ENCODE measurements at regions not wholly inside any gene's neighbourhood (a gene's known extent, or its start where the extent isn't known, plus 50 kb on each side); places are given as distances from the start of the nearest gene placed in this dataset.

DNA sequence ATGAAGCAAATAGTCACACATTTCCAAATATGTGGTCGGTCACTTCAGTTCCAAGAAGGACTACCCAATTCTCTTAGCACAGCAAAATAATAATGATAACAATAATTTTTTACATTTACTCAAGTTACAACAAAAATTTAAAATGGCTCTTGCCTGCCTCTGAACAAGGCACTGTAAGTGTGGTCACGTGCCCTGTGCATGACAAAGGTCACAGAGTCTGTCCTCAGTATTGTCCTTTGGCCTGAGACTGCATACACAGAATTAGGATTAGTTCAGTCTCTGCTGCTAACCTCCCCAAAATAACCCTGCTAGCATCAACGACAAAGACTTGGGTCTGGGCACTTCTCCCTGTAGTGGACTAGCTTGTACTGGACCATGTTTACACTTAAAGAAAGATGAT is 297.1 kb upstream of the DUSP10 start (continued):
- TF ChIP-seq, protein P1, sequence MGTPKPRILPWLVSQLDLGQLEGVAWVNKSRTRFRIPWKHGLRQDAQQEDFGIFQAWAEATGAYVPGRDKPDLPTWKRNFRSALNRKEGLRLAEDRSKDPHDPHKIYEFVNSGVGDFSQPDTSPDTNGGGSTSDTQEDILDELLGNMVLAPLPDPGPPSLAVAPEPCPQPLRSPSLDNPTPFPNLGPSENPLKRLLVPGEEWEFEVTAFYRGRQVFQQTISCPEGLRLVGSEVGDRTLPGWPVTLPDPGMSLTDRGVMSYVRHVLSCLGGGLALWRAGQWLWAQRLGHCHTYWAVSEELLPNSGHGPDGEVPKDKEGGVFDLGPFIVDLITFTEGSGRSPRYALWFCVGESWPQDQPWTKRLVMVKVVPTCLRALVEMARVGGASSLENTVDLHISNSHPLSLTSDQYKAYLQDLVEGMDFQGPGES (IDR thresholded peaks at IDR 0.05; ENCODE audit: low read depth, low read length), result no peak
- TF ChIP-seq, protein P2, sequence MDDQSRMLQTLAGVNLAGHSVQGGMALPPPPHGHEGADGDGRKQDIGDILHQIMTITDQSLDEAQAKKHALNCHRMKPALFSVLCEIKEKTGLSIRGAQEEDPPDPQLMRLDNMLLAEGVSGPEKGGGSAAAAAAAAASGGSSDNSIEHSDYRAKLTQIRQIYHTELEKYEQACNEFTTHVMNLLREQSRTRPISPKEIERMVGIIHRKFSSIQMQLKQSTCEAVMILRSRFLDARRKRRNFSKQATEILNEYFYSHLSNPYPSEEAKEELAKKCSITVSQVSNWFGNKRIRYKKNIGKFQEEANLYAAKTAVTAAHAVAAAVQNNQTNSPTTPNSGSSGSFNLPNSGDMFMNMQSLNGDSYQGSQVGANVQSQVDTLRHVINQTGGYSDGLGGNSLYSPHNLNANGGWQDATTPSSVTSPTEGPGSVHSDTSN (IDR thresholded peaks at IDR 0.05), result no peak
- no peak for TF ChIP-seq MEF2A (IDR thresholded peaks at IDR 0.05; ENCODE audit: borderline replicate concordance, low read depth)
- TF ChIP-seq, protein P3, sequence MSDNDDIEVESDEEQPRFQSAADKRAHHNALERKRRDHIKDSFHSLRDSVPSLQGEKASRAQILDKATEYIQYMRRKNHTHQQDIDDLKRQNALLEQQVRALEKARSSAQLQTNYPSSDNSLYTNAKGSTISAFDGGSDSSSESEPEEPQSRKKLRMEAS (IDR thresholded peaks at IDR 0.05; ENCODE audit: low read depth), result no peak

DNA sequence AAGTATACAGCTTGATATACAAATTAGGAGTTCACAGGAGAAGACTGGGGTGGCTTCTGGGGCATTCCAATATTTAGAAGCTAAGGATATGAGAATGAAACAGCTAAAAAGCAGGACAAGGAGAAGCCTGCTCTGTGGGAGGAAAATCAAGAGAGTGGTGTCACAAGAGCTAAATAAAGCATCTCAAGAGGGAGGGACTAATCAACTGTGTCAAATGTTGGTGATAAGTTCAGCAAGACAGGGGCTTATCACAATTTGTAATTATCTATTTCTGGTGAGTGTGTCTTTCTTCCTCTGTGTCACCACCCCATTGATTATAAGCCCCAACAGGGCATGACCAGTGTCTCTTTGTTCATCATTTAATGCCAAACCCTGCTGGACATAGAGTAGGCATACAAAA is 295.8 kb upstream of the DUSP10 start:
- H3K4me3 ChIP-seq (ENCODE audit: low read depth in 2 of 2, low read length in 1 of 2), result no peak overlapping the region
- peaks cover 0 to 15% of the 10 kb centered on the region in 2 experiments; a peak in 2 of 4 replicates for H3K4me1 ChIP-seq (ENCODE audit: control insufficient read depth in 1 of 2, insufficient read depth in 2 of 2, low read depth in 1 of 2, low read length in 1 of 2)
- ChIA-PET CTCF (interaction anchor here (0.7 to 1.6 kb wide), 4 partner anchors 58 to 574 kb away, joined by 3 read pairs; no protein-coding TSS in a partner anchor), POLR2A (no interaction called here)
- DNase-seq, result no peak
- TF ChIP-seq NFIC (IDR thresholded peaks at IDR 0.05; ENCODE audit: borderline replicate concordance), result no peak
- TF ChIP-seq, protein P4, sequence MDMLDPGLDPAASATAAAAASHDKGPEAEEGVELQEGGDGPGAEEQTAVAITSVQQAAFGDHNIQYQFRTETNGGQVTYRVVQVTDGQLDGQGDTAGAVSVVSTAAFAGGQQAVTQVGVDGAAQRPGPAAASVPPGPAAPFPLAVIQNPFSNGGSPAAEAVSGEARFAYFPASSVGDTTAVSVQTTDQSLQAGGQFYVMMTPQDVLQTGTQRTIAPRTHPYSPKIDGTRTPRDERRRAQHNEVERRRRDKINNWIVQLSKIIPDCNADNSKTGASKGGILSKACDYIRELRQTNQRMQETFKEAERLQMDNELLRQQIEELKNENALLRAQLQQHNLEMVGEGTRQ (IDR thresholded peaks at IDR 0.05; ENCODE audit: borderline replicate concordance, low read depth, low read length), result no peak
- no peak for TF ChIP-seq SIN3A (IDR thresholded peaks at IDR 0.05; ENCODE audit: borderline replicate concordance, low read depth, low read length)
- TF ChIP-seq YY1 (IDR thresholded peaks at IDR 0.05; ENCODE audit: low read depth), result no peak
- no peak for TF ChIP-seq SMC3 (IDR thresholded peaks at IDR 0.05; ENCODE audit: low read depth, low read length)
- TF ChIP-seq CHD2 (IDR thresholded peaks at IDR 0.05; ENCODE audit: low read length, partially characterized antibody), result no peak
- no peak for TF ChIP-seq JUND (IDR thresholded peaks at IDR 0.05)
- TF ChIP-seq, protein P1 (IDR thresholded peaks at IDR 0.05; ENCODE audit: low read depth, low read length), result no peak
- TF ChIP-seq FOXM1 (IDR thresholded peaks at IDR 0.05; ENCODE audit: low read depth), result no peak
- TF ChIP-seq RCOR1 (IDR thresholded peaks at IDR 0.05; ENCODE audit: low read length), result no peak
- TF ChIP-seq FOSL2 (IDR thresholded peaks at IDR 0.05; ENCODE audit: borderline replicate concordance, low read depth), result no peak
- TF ChIP-seq, protein P2 (IDR thresholded peaks at IDR 0.05), result no peak
- TF ChIP-seq TAF1 (IDR thresholded peaks at IDR 0.05; ENCODE audit: borderline replicate concordance, low read depth, low read length), result no peak
- TF ChIP-seq, protein P5, sequence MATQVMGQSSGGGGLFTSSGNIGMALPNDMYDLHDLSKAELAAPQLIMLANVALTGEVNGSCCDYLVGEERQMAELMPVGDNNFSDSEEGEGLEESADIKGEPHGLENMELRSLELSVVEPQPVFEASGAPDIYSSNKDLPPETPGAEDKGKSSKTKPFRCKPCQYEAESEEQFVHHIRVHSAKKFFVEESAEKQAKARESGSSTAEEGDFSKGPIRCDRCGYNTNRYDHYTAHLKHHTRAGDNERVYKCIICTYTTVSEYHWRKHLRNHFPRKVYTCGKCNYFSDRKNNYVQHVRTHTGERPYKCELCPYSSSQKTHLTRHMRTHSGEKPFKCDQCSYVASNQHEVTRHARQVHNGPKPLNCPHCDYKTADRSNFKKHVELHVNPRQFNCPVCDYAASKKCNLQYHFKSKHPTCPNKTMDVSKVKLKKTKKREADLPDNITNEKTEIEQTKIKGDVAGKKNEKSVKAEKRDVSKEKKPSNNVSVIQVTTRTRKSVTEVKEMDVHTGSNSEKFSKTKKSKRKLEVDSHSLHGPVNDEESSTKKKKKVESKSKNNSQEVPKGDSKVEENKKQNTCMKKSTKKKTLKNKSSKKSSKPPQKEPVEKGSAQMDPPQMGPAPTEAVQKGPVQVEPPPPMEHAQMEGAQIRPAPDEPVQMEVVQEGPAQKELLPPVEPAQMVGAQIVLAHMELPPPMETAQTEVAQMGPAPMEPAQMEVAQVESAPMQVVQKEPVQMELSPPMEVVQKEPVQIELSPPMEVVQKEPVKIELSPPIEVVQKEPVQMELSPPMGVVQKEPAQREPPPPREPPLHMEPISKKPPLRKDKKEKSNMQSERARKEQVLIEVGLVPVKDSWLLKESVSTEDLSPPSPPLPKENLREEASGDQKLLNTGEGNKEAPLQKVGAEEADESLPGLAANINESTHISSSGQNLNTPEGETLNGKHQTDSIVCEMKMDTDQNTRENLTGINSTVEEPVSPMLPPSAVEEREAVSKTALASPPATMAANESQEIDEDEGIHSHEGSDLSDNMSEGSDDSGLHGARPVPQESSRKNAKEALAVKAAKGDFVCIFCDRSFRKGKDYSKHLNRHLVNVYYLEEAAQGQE (IDR thresholded peaks at IDR 0.05; ENCODE audit: low read depth, low read length), result no peak
- TF ChIP-seq RXRA (IDR thresholded peaks at IDR 0.05; ENCODE audit: borderline replicate concordance, low read depth), result no peak
- no peak for TF ChIP-seq EP300 (IDR thresholded peaks at IDR 0.05; ENCODE audit: borderline replicate concordance in 1 of 2, low read depth in 1 of 2, low read length in 1 of 2)
- no peaks in the 10 kb centered on the region for H4K20me1 ChIP-seq (ENCODE audit: insufficient read depth)
- H2AFZ ChIP-seq (ENCODE audit: low read depth), result no peak overlapping the region
- no peaks in the 10 kb centered on the region for H3K9me2 ChIP-seq
- no peaks in the 10 kb centered on the region for H3K79me2 ChIP-seq (ENCODE audit: insufficient read depth)
- H3K9me3 ChIP-seq, result no peaks in the 10 kb centered on the region
- H3K27ac ChIP-seq (ENCODE audit: low read depth in 2 of 2, low read length in 1 of 2), result no peak overlapping the region
- H3K4me2 ChIP-seq, result no peak overlapping the region
- no peaks in the 10 kb centered on the region for H3F3A ChIP-seq (replicated peaks; ENCODE audit: insufficient read depth)
- no peaks in the 10 kb centered on the region for H3K27me3 ChIP-seq (ENCODE audit: insufficient read depth)
- H3K9ac ChIP-seq, result no peak overlapping the region
- H3K36me3 ChIP-seq (replicated peaks in 1 of 2; ENCODE audit: control insufficient read depth in 1 of 2, insufficient read depth in 2 of 2, low read length in 1 of 2), result no peaks in the 10 kb centered on the region
